H9 (cell line): ENCODE measurements at regions not wholly inside any gene's neighbourhood (a gene's known extent, or its start where the extent isn't known, plus 50 kb on each side); places are given as distances from the start of the nearest gene placed in this dataset.

Source experiments
- DNase-seq: peaks from one replicate; pipeline ENCODE4 v3.0.0-alpha.2; 2017
- H2AFZ ChIP-seq: one replicate; pipeline ENCODE4 v1.6.1; 2013; ENCODE audit warnings: mild to moderate bottlenecking, low read length, control low read depth, moderate library complexity
- H2AK5ac ChIP-seq: 2 replicates; pipeline ENCODE4 v1.6.1; 2013; ENCODE audit warnings: low read length, control low read depth, mixed read lengths; ENCODE audit not compliant: insufficient read length
- H2BK120ac ChIP-seq: one replicate; pipeline ENCODE4 v1.6.1; 2013; ENCODE audit warnings: low read depth, mild to moderate bottlenecking, low read length, control low read depth, inconsistent platforms; ENCODE audit not compliant: poor library complexity, severe bottlenecking
- H2BK12ac ChIP-seq: 2 replicates; pipeline ENCODE4 v1.6.1; 2013; ENCODE audit warnings: low read length, control low read depth, mixed read lengths, low read depth; ENCODE audit not compliant: insufficient read length
- H2BK15ac ChIP-seq: 2 replicates; pipeline ENCODE4 v1.6.1; 2013; ENCODE audit warnings: low read depth, low read length, control low read depth
- H2BK20ac ChIP-seq: one replicate; pipeline ENCODE4 v1.6.1; 2013; ENCODE audit warnings: low read depth, mild to moderate bottlenecking, low read length, control low read depth, inconsistent platforms; ENCODE audit not compliant: poor library complexity, severe bottlenecking
- H2BK5ac ChIP-seq: 2 replicates; pipeline ENCODE4 v1.6.1; 2013; ENCODE audit warnings: low read length, control low read depth, mixed read lengths; ENCODE audit not compliant: insufficient read length
- H3K14ac ChIP-seq: 2 replicates; pipeline ENCODE4 v1.6.1; 2013; ENCODE audit warnings: low read length, control low read depth; ENCODE audit not compliant: insufficient read depth
- H3K18ac ChIP-seq: 2 replicates; pipeline ENCODE4 v1.6.1; 2013; ENCODE audit warnings: low read depth, mild to moderate bottlenecking, mixed read lengths, low read length, control low read depth; ENCODE audit not compliant: insufficient read length
- H3K23ac ChIP-seq: 2 replicates; pipeline ENCODE4 v1.6.1; 2013; ENCODE audit warnings: low read length, control low read depth, mixed read lengths, low read depth; ENCODE audit not compliant: insufficient read length
- H3K23me2 ChIP-seq: 2 replicates; pipeline ENCODE4 v1.6.1; 2013; ENCODE audit warnings: low read depth, mild to moderate bottlenecking, mixed read lengths, low read length, control low read depth; ENCODE audit not compliant: insufficient read length, poor library complexity, severe bottlenecking
- H3K27ac ChIP-seq: 2 replicates; pipeline ENCODE4 v1.5.1; 2013; ENCODE audit warnings: low read length, control low read depth, mixed read lengths, low read depth; ENCODE audit not compliant: insufficient read length
- H3K27me3 ChIP-seq: 2 replicates; pipeline ENCODE4 v1.6.1; 2013; ENCODE audit warnings: low read length, control low read depth, inconsistent platforms; ENCODE audit not compliant: insufficient read depth
- H3K4ac ChIP-seq: 2 replicates; pipeline ENCODE4 v1.6.1; 2013; ENCODE audit warnings: low read depth, mild to moderate bottlenecking, control low read depth, inconsistent platforms, low read length, moderate library complexity
- H3K4me1 ChIP-seq: 2 replicates; pipeline ENCODE4 v1.6.1; 2013; ENCODE audit warnings: low read length, control low read depth, inconsistent platforms; ENCODE audit not compliant: insufficient read depth
- H3K4me2 ChIP-seq: 2 replicates; pipeline ENCODE4 v1.6.1; 2013; ENCODE audit warnings: low read length, control low read depth, mixed read lengths; ENCODE audit not compliant: insufficient read length, insufficient read depth
- H3K56ac ChIP-seq: 2 replicates; pipeline ENCODE4 v1.6.1; 2013; ENCODE audit warnings: low read depth, mild to moderate bottlenecking, mixed read lengths, low read length, control low read depth; ENCODE audit not compliant: insufficient read length
- H3K79me1 ChIP-seq: 2 replicates; pipeline ENCODE4 v1.6.1; 2013; ENCODE audit warnings: low read depth, mild to moderate bottlenecking, moderate library complexity, low read length, control low read depth, inconsistent platforms; ENCODE audit not compliant: insufficient read depth, poor library complexity, severe bottlenecking
- H3K79me2 ChIP-seq: 2 replicates; pipeline ENCODE4 v1.6.1; 2013; ENCODE audit warnings: low read length, control low read depth, inconsistent platforms; ENCODE audit not compliant: insufficient read depth
- H3K9ac ChIP-seq: 2 replicates; pipeline ENCODE4 v1.6.1; 2013; ENCODE audit warnings: low read length, control low read depth, mixed read lengths; ENCODE audit not compliant: insufficient read length; ENCODE audit errors: extremely low read depth
- H3K9me3 ChIP-seq: one replicate; pipeline ENCODE4 v1.6.1; 2013; ENCODE audit warnings: low read depth, low read length, inconsistent platforms; ENCODE audit not compliant: control insufficient read depth
- H3T11ph ChIP-seq: one replicate; pipeline ENCODE4 v1.6.1; 2013; ENCODE audit warnings: mild to moderate bottlenecking, low read length, control low read depth, inconsistent platforms
- H4K20me1 ChIP-seq: one replicate; pipeline ENCODE4 v1.6.1; 2013; ENCODE audit not compliant: control insufficient read depth, insufficient read length, insufficient read depth
- H4K5ac ChIP-seq: 2 replicates; pipeline ENCODE4 v1.6.1; 2013; ENCODE audit warnings: low read depth, mild to moderate bottlenecking, mixed read lengths, low read length, control low read depth; ENCODE audit not compliant: insufficient read length
- H4K8ac ChIP-seq: replicated peaks from 2 replicates; pipeline ENCODE4 v1.6.1; 2013; ENCODE audit warnings: low read length, control low read depth, mixed read lengths, low read depth; ENCODE audit not compliant: insufficient read length
- H4K91ac ChIP-seq: 2 replicates; pipeline ENCODE4 v1.6.1; 2013; ENCODE audit warnings: low read depth, mild to moderate bottlenecking, moderate library complexity, mixed read lengths, low read length, control low read depth; ENCODE audit not compliant: insufficient read length
- H3K27ac Mint-ChIP-seq, 3 experiments: 2 replicates in 2 of 3; 3 replicates in 1 of 3; pipeline ENCODE4 v1.8.0; 2020 to 2021; ENCODE audit warnings: mixed read lengths in 3 of 3, mild to moderate bottlenecking in 1 of 3, moderate library complexity in 1 of 3
- H3K27me3 Mint-ChIP-seq: 2 replicates; pipeline ENCODE4 v1.8.0; 2021; ENCODE audit warnings: low read depth, mild to moderate bottlenecking, moderate library complexity, mixed read lengths
- H3K36me3 Mint-ChIP-seq, 3 experiments: 2 replicates in 2 of 3; 3 replicates in 1 of 3; pipeline ENCODE4 v1.8.0; 2020 to 2021; ENCODE audit warnings: low read depth in 3 of 3, mixed read lengths in 3 of 3; ENCODE audit not compliant: insufficient read depth in 1 of 3
- H3K4me1 Mint-ChIP-seq, 2 experiments: 2 replicates each; pipeline ENCODE4 v1.8.0; 2020; ENCODE audit warnings: mixed read lengths in 2 of 2
- H3K4me3 Mint-ChIP-seq, 2 experiments: 2 replicates in 1 of 2; 3 replicates in 1 of 2; pipeline ENCODE4 v1.8.0; 2020 to 2021; ENCODE audit warnings: mild to moderate bottlenecking in 2 of 2, mixed read lengths in 2 of 2, moderate library complexity in 1 of 2
- H3K9me3 Mint-ChIP-seq, 2 experiments: 2 replicates in 1 of 2; 3 replicates in 1 of 2; pipeline ENCODE4 v1.8.0; 2020; ENCODE audit warnings: mild to moderate bottlenecking in 2 of 2, mixed read lengths in 2 of 2, moderate library complexity in 1 of 2
- WGBS: extraction: QIAGEN DNeasy Blood & Tissue Kit; methylation state at CpG from one replicate; pipeline ENCODE4 v1.1.7; 2013; ENCODE audit warnings: missing lambda C conversion rate, low lambda C conversion rate, mixed read lengths; ENCODE audit not compliant: insufficient read length; ENCODE audit errors: extremely low coverage; 5-methylcytosine and 5-hydroxymethylcytosine counted together
- TF ChIP-seq, protein P1 (sequence below): fragments of 200-600 bp; sonication (generic); conservative IDR thresholded peaks from 3 replicates; pipeline ENCODE4 v1.8.0; 2021; ENCODE audit warnings: antibody characterized with exemption, mild to moderate bottlenecking

DNA sequence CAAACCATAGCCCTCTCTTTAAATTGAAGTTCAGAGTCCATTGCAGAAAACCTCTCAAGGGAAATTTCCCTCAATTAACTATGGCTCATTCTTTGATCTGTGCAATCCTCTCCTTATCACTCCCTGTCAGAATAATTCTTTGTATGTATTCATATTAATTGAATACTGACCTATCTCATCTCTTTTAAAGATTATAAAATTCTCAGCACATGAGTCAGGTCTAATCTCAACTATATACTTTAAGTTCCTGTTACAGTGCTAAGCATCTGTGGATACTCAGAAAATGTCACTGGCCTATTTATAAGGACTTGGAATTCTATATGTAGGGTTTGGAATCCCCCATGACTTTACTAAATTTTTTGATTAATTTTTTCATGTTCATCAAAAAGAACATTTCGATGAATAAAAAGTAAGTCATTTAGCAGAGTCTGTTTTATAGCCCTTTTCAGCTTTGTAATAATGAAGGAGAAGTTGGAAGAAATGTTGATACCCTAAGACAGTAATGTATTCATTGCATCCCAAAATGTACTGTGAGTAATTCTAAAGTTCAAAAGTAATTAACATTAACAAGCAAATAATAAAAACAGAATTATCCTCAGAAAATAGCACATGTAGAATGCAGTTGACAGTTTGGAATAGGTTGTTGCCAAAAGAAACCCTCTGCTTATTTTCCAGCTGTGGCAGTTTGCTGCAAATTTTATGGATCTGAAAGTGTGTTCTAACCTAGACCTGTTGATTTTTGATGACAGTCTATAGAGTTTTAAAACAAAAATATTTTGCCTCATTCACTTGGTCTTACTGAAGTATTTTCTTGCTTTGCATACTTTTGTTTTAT is 503.4 kb upstream of the CBLB start:
- Histone ChIP-seq H2BK5ac (no peak overlapping the region), H3K4me2 (no peak overlapping the region), H4K8ac (no peak overlapping the region), H3K23me2 (no peaks in the 10 kb centered on the region), H4K5ac (no peak overlapping the region), H2BK120ac (no peak overlapping the region), H2BK12ac (no peak overlapping the region), H3K27me3 (no peaks in the 10 kb centered on the region), H3K14ac (no peak overlapping the region), H2AFZ (no peak overlapping the region), H3K9ac (no peak overlapping the region), H3K4me1 (no peaks in the 10 kb centered on the region), H2BK20ac (no peak overlapping the region), H3K4ac (no peak overlapping the region), H3T11ph (no peak overlapping the region), H3K79me1 (no peaks in the 10 kb centered on the region), H3K56ac (no peak overlapping the region), H3K9me3 (no peaks in the 10 kb centered on the region), H3K79me2 (no peaks in the 10 kb centered on the region), H3K23ac (no peak overlapping the region), H2AK5ac (no peak overlapping the region), H4K20me1 (no peaks in the 10 kb centered on the region), H4K91ac (no peak overlapping the region), H3K18ac (no peak overlapping the region), H3K27ac (no peak overlapping the region), H2BK15ac (no peak overlapping the region)
- no peaks in the 10 kb centered on the region for H3K27me3 Mint-ChIP-seq
- no peak for DNase-seq
- H3K27ac Mint-ChIP-seq = no peak overlapping the region
- H3K36me3 Mint-ChIP-seq = no peaks in the 10 kb centered on the region
- H3K9me3 Mint-ChIP-seq = no peaks in the 10 kb centered on the region; a peak in 1 of 5 replicates
- H3K4me1 Mint-ChIP-seq = peaks cover 0 to 4% of the 10 kb centered on the region in 2 experiments; a peak in 2 of 4 replicates
- TF ChIP-seq, protein P1, sequence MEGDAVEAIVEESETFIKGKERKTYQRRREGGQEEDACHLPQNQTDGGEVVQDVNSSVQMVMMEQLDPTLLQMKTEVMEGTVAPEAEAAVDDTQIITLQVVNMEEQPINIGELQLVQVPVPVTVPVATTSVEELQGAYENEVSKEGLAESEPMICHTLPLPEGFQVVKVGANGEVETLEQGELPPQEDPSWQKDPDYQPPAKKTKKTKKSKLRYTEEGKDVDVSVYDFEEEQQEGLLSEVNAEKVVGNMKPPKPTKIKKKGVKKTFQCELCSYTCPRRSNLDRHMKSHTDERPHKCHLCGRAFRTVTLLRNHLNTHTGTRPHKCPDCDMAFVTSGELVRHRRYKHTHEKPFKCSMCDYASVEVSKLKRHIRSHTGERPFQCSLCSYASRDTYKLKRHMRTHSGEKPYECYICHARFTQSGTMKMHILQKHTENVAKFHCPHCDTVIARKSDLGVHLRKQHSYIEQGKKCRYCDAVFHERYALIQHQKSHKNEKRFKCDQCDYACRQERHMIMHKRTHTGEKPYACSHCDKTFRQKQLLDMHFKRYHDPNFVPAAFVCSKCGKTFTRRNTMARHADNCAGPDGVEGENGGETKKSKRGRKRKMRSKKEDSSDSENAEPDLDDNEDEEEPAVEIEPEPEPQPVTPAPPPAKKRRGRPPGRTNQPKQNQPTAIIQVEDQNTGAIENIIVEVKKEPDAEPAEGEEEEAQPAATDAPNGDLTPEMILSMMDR = no peak
- no peak overlapping the region for H3K4me3 Mint-ChIP-seq
- WGBS = no CpG with 5 or more reads among the region's 1 CpG
